Stomach (tissue), 8 donors: ENCODE measurements at regions not wholly inside any gene's neighbourhood (a gene's known extent, or its start where the extent isn't known, plus 50 kb on each side); places are given as distances from the start of the nearest gene placed in this dataset.

Experiments used
- DNase-seq, 2 donors: peaks; one replicate each; pipeline versions ENCODE4 v3.0.0 to v3.0.0-alpha.2; 2013 to 2019
- H3K27ac ChIP-seq, 5 donors: fragments of 200-600 bp in 4 of 5; sonication (generic) in 4 of 5; one replicate each; pipeline ENCODE4 v1.5.1; 2013 to 2019; ENCODE audit warnings: mild to moderate bottlenecking in 1 of 5, moderate library complexity in 1 of 5
- H3K27me3 ChIP-seq, 3 donors: fragments of 200-600 bp; sonication (generic); one replicate each; pipeline ENCODE4 v1.5.1; 2017 to 2019; ENCODE audit warnings: mixed run types in 1 of 3
- H3K36me3 ChIP-seq, 4 donors: fragments of 200-600 bp; sonication (generic); 1 replicate in 3 of 4; 2 replicates in 1 of 4; pipeline ENCODE4 v1.5.1; 2016 to 2019
- H3K4me1 ChIP-seq, 4 donors: fragments of 200-600 bp; sonication (generic); one replicate each; pipeline ENCODE4 v1.5.1; 2016 to 2019
- H3K4me3 ChIP-seq, 4 donors: fragments of 200-600 bp; sonication (generic) in 3 of 4; one replicate each; pipeline ENCODE4 v1.5.1; 2016 to 2019; ENCODE audit warnings: mild to moderate bottlenecking in 1 of 4
- H3K9me3 ChIP-seq, 4 donors: fragments of 200-600 bp; sonication (generic); one replicate each; pipeline ENCODE4 v1.5.1; 2016 to 2019
- EP300 ChIP-seq: sonication (generic); formaldehyde crosslinking; IDR thresholded peaks from one replicate; pipeline ENCODE4 v1.6.1; 2017; ENCODE audit warnings: antibody characterized with exemption
- POLR2A ChIP-seq, 4 donors: fragments of 450-650 bp; IDR thresholded peaks; one replicate each; pipeline ENCODE4 v1.6.1; 2016; ENCODE audit warnings: antibody characterized with exemption in 4 of 4, control low read depth in 2 of 4, mild to moderate bottlenecking in 1 of 4, moderate library complexity in 1 of 4
- POLR2AphosphoS5 ChIP-seq, 3 donors: sonication (generic); formaldehyde crosslinking; IDR thresholded peaks; one replicate each; pipeline ENCODE4 v1.6.1; 2016; ENCODE audit warnings: antibody characterized with exemption in 3 of 3
- WGBS, 5 donors: extraction: QIAGEN DNeasy Blood & Tissue Kit in 3 of 5; methylation state at CpG; one replicate each; pipeline versions ENCODE4 v1.1.5 to v1.1.7; 2013 to 2018; 5-methylcytosine and 5-hydroxymethylcytosine counted together
- intact Hi-C: fragments of 100-400 bp; cut with DNase I; formaldehyde crosslinking; loops from one replicate; pipeline ENCODE4 v1.15.1; 2023; ENCODE audit warnings: low total_unique reads
- TF ChIP-seq, protein P1 (sequence below), 7 experiments: fragments of 450-650 bp in 4 of 7; fragments of 200-600 bp in 3 of 7; sonication (generic) in 3 of 7; IDR thresholded peaks; one replicate each; pipeline ENCODE4 v1.5.1; 2016 to 2019; ENCODE audit warnings: antibody characterized with exemption in 7 of 7, control low read depth in 2 of 7, mild to moderate bottlenecking in 1 of 7
- donor health status: healthy with polysubstance abuse.
- donor health status: Bipolar disorder and iron deficiency.
- donor health status: healthy.

DNA sequence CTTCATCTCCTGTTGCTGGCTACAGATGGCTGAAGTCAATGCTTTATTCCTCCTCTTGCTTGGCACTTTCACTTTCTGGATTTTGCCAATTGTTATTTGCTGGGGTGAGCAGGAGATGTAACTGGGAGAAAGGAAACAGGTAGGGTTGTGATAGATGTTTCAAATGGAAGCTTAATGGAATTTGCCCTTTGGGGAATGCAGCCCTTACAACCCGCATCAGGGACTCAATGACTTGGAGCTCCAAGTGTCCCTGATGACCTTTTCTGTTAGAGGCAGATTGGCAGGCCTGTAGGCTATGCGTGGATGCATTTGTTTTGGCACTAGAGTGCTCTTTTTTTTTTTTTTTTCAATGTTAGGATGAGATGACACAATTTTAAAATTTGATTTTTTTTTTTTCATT lies 219.9 kb upstream of the GLRA1 start:
- intact Hi-C loops: loop anchor here (5.0 kb wide), 1 partner anchor 317 kb away; no protein-coding TSS in a partner anchor
- no peaks in the 10 kb centered on the region for H3K36me3 ChIP-seq

DNA sequence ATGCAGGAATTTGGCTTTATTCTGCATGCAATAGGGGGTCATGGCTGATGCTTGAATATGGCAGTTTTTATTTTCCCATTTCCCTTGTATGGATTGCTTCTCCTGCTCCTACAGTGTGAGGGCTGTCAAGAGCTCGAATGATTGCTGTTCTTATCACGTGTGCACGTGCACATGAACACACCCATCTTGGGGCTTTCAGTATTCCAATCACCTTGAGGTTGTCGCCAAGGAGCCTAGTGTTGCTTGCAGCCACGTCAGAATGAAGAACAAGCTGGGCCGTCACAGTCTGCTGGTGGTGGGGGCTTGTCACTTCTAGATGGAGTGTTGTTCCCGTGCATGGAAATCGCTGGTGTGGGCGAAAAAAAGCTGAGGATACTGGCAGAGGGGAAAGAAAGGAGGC lies 219.4 kb upstream of the GLRA1 start:
- 58 to 73% (median 64%) methylated on average over 9 of the region's 9 CpGs for WGBS, 5 donors
- no peak overlapping the region for H3K27ac ChIP-seq
- H3K36me3 ChIP-seq: no peaks in the 10 kb centered on the region
- intact Hi-C loops: loop anchor here (5.0 kb wide), 1 partner anchor 317 kb away; no protein-coding TSS in a partner anchor
- peak in 1 of 2 donors; percentile 39 for DNase-seq
- TF ChIP-seq POLR2A (IDR thresholded peaks at IDR 0.05) (no peak), POLR2AphosphoS5 (IDR thresholded peaks at IDR 0.05) (no peak), EP300 (no peak)
- TF ChIP-seq, protein P1, sequence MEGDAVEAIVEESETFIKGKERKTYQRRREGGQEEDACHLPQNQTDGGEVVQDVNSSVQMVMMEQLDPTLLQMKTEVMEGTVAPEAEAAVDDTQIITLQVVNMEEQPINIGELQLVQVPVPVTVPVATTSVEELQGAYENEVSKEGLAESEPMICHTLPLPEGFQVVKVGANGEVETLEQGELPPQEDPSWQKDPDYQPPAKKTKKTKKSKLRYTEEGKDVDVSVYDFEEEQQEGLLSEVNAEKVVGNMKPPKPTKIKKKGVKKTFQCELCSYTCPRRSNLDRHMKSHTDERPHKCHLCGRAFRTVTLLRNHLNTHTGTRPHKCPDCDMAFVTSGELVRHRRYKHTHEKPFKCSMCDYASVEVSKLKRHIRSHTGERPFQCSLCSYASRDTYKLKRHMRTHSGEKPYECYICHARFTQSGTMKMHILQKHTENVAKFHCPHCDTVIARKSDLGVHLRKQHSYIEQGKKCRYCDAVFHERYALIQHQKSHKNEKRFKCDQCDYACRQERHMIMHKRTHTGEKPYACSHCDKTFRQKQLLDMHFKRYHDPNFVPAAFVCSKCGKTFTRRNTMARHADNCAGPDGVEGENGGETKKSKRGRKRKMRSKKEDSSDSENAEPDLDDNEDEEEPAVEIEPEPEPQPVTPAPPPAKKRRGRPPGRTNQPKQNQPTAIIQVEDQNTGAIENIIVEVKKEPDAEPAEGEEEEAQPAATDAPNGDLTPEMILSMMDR (IDR thresholded peaks at IDR 0.05): no peak
- H3K27me3 ChIP-seq: no peaks in the 10 kb centered on the region
- no peaks in the 10 kb centered on the region for H3K4me1 ChIP-seq
- no peak overlapping the region for H3K4me3 ChIP-seq
- no peaks in the 10 kb centered on the region for H3K9me3 ChIP-seq

More for the DNA sequence above, 219.9 kb upstream of the GLRA1 start:
- Histone ChIP-seq H3K4me3 (no peak overlapping the region), H3K9me3 (no peaks in the 10 kb centered on the region), H3K27ac (no peak overlapping the region), H3K4me1 (no peaks in the 10 kb centered on the region), H3K27me3 (no peaks in the 10 kb centered on the region)
- WGBS, 5 donors: 46 to 68% (median 55%) methylated on average over 2 of the region's 2 CpGs
- TF ChIP-seq, protein P1 (IDR thresholded peaks at IDR 0.05): no peak
- TF ChIP-seq POLR2AphosphoS5 (IDR thresholded peaks at IDR 0.05) (no peak), EP300 (no peak), POLR2A (IDR thresholded peaks at IDR 0.05) (no peak)
- DNase-seq: no peak

DNA sequence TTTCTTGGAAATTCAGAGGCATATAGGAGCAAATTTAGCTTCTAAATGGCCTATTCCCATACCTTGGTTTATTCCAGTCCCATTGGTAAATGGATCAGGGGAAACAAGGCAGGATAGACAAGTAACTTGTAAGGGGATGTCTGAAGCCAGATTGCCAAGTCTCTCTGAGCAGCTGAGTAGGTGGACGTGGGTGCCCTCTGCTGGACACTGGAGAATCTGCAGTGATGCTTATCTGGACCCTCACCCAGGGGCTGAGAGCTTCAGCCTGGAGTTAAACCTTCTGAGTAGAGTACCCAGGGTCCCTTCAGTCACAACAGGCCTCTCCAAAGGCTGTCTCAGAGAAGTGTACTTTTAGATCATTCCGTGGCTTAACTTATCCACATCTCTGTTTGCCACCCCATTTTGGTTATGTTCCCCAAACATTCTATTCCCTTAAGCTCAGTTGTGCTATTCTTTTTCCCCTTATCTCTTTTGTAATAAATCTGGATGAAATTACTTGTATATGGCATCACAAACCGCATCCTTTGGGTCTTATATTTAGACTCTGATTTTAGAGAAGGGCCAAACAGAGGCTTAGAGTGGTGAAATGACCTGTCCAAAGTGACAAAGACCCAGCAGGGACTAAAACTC lies 218.3 kb upstream of the GLRA1 start:
- intact Hi-C loops: loop anchor here (5.0 kb wide), 1 partner anchor 316 kb away; no protein-coding TSS in a partner anchor
- Histone ChIP-seq H3K36me3 (no peaks in the 10 kb centered on the region), H3K4me1 (peaks cover 0 to 4% (median 2%) of the 10 kb centered on the region in 4 donors), H3K27ac (no peak overlapping the region), H3K9me3 (no peaks in the 10 kb centered on the region), H3K27me3 (no peaks in the 10 kb centered on the region), H3K4me3 (no peak overlapping the region)
- WGBS, 5 donors: 22 to 28% (median 25%) methylated on average over 3 of the region's 3 CpGs
- TF ChIP-seq, protein P1 (IDR thresholded peaks at IDR 0.05): peak in 5 of 7 experiments; percentile 33 to 86 (median 71)
- TF ChIP-seq POLR2A (IDR thresholded peaks at IDR 0.05) (no peak), EP300 (no peak), POLR2AphosphoS5 (IDR thresholded peaks at IDR 0.05) (no peak)
- DNase-seq: peak; percentile 55 to 85

DNA sequence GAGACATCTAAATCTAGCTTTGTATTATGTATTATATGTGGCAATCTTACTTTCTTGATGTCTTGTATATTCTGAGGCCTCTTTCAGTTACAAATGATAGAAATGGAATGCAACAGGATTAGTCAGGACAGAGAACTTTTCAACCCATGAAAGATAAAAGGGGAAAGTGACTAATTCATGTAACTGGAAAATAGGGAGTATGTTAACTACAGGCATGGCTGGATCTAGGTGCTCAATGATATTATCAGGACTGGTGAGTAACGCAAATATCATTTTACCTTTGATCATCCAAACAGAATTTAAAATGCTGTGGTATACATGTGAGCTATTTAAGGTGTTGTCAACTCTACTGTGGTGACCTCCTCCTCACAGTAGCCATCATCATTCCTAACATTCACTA lies 215.7 kb upstream of the GLRA1 start:
- Histone ChIP-seq H3K4me1 (peaks cover 0 to 9% (median 3%) of the 10 kb centered on the region in 4 donors), H3K9me3 (no peaks in the 10 kb centered on the region), H3K27ac (no peak overlapping the region), H3K27me3 (no peaks in the 10 kb centered on the region), H3K4me3 (no peak overlapping the region), H3K36me3 (no peaks in the 10 kb centered on the region)
- intact Hi-C loops: loop anchor here (5.0 kb wide), 1 partner anchor 313 kb away; no protein-coding TSS in a partner anchor
- WGBS, 5 donors: 72 to 87% (median 80%) methylated on average over 1 of the region's 1 CpG
- TF ChIP-seq POLR2A (IDR thresholded peaks at IDR 0.05): no peak
- TF ChIP-seq EP300: no peak
- no peak for TF ChIP-seq POLR2AphosphoS5 (IDR thresholded peaks at IDR 0.05)
- TF ChIP-seq, protein P1 (IDR thresholded peaks at IDR 0.05): no peak
- no peak for DNase-seq
